Retinal pigment epithelial cell (primary cell): ENCODE measurements at regions not wholly inside any gene's neighbourhood (a gene's known extent, or its start where the extent isn't known, plus 50 kb on each side); places are given as distances from the start of the nearest gene placed in this dataset.
"Not testable (repeated sequence)": the region's sequence is repeated elsewhere in the genome, so short reads cannot be mapped to it uniquely, and the experiment has no call there.

Experiments
- DNase-seq: peaks from one replicate; pipeline ENCODE4 v3.0.0-alpha.2; 2010; ENCODE audit warnings: low read depth
- H3K4me3 ChIP-seq: 2 replicates; pipeline ENCODE4 v1.5.1; 2011; ENCODE audit warnings: mild to moderate bottlenecking, low read length, control low read depth, moderate library complexity
- TF ChIP-seq, protein P1 (sequence below): conservative IDR thresholded peaks from 2 replicates; pipeline ENCODE4 v1.5.1; 2011; ENCODE audit warnings: low read depth, low read length, control low read depth, inconsistent platforms

DNA sequence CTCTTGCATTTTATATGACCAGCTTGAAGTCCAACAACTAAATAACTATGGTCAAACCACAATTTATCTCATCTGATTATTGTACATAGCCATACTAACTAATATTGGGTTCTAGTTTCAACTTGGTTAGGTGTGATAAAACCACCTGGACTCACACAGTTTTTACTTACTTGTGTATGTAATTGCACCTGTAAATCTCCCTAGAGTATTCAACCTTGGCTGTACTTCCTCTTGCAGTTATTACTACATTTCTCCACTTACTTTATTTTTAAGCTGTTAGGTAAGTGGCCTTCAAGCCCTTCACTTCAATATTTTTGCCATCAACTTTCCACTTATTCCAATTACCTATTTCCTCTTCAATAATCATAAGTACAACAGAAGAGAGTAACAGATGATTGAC is 115.8 kb upstream of the ANKRD50 start:
- H3K4me3 ChIP-seq, result no peak overlapping the region
- DNase-seq, result no peak
- TF ChIP-seq, protein P1, sequence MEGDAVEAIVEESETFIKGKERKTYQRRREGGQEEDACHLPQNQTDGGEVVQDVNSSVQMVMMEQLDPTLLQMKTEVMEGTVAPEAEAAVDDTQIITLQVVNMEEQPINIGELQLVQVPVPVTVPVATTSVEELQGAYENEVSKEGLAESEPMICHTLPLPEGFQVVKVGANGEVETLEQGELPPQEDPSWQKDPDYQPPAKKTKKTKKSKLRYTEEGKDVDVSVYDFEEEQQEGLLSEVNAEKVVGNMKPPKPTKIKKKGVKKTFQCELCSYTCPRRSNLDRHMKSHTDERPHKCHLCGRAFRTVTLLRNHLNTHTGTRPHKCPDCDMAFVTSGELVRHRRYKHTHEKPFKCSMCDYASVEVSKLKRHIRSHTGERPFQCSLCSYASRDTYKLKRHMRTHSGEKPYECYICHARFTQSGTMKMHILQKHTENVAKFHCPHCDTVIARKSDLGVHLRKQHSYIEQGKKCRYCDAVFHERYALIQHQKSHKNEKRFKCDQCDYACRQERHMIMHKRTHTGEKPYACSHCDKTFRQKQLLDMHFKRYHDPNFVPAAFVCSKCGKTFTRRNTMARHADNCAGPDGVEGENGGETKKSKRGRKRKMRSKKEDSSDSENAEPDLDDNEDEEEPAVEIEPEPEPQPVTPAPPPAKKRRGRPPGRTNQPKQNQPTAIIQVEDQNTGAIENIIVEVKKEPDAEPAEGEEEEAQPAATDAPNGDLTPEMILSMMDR, result no peak

DNA sequence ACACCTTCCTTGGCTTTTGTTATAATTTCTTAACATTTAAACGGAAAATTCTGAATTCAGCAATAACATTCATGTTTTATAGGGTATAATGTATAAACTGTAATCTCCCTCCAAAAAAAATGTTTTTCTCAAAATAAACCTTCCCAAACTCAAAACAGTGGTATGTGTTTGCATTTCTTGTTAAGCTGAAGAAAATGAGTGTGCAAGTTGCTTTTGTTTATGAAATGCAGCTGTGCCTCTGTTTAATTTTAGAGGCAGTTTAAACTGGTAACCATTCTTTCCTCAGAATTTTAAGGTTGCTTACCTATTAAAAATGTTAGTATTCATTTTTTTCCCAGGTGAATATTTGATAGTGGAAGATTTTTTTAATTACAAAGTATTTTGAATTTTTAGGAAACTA is 105.0 kb upstream of the ANKRD50 start:
- no peak overlapping the region for H3K4me3 ChIP-seq
- TF ChIP-seq, protein P1, result no peak
- no peak for DNase-seq

DNA sequence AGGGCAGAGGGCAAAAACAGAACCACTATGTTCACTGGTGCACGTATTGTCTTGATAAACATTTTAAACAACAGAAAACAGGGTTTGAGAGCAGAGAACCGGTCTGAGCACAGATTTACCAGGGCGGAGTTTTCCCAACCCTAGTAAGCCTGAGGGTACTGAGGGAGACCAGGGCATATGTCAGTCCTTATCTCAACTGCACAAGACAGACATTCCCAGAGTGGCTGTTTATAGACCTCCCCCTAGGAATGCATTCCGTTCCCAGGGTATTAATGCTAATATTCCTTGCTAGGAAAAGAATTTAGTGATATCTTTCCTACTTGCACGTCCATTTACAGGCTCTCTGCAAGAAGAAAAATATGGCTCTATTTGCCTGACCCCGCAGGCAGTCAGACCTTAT is 99.7 kb upstream of the ANKRD50 start:
- H3K4me3 ChIP-seq, DNase-seq: not testable (repeated sequence)

DNA sequence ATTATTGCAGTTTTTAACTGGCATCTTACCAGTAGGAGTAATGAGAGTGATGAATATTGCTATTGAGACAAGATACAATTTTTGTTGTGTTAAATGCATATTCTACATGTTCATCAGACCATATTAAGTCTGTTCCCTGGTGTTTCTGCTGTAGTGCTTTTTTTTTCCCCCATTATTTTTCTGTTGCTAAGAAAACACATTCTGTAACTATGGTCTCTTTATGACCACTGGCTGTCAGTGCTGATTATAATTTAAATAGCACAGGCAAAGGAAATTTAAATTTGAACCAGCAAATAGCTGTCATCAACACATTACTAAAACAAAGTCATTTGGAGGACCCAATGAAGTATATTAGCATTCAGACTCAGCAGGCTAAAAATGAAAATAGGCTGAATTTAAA is 98.3 kb upstream of the ANKRD50 start:
- no peak overlapping the region for H3K4me3 ChIP-seq
- DNase-seq, result no peak
- TF ChIP-seq, protein P1, result no peak

DNA sequence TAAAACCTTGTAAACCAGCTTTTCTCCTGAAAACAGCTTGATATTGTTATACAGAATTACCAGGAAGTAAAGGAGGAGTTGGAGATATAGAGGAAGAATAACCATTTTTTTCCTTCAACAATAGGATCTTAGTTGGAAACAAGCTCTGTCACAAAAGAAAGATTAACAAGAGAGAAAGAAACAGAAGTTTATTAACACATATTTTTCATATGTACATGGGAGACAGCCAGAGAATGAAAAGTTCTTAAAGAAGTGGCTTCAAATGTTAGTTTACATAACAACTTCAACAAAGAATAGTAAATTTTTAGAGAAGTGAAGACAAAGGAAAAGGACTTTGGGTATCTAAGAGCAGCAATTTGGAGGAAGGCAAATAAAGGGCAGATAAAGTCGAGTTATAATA is 94.9 kb upstream of the ANKRD50 start:
- no peak for DNase-seq
- no peak overlapping the region for H3K4me3 ChIP-seq
- TF ChIP-seq, protein P1, result no peak

DNA sequence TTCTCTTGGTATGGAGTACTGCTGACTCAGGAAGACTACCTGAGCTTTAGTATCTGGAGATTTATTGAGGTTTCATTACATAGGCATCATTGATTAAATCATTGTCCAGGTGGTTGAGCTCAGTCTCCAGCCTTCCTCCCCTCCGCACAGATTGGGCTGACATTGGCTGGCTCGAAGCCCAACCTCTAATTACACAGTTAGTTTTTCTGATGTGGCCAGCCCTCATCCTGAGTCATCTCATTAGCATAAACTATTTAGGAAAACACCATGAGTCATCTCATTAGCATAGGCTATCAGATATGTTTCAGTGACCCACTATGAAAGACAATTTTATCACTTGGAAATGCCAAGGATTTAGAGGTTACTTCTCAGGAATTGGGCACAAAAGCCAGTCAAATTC is 93.9 kb upstream of the ANKRD50 start:
- TF ChIP-seq, protein P1, result no peak
- H3K4me3 ChIP-seq, result no peak overlapping the region
- no peak for DNase-seq

DNA sequence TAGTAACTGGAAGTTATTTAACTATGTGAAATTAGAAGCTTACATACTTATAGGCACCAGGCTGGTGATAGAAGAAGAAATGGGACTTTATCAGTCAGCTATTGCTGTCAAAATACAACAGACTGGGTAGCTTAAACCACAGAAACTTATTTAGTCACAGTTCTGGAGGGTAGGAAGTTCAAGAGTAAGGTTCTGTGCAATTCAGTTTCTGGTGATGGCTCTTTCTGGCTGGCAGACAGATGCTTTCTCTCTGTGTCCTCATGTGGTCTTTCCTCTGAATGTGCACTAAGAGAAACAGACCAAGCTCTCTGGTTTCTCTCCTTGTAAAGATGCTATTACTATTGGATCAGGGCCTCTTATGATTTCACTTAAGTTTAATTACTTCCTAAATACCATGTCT is 92.1 kb upstream of the ANKRD50 start:
- TF ChIP-seq, protein P1, result no peak
- no peak for DNase-seq

DNA sequence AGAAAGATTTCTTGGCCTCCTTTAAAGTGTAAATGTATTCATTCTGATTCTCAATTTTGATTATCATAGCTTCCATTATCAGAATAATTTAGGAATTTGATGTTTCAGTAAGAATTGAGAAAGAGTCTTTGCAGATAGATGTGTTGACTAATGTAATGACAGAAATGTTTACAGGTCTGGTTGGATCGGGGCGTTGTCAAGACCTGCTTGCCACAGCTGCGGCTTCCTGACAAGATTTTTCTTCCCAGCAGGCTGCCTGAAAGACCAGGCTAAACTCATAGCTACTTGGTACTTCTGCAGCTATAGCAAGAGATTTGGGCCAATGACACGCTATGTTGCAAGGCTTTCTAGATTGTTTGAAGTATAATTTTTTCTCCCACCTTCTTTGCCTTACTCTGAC is 91.5 kb upstream of the ANKRD50 start:
- no peak for DNase-seq
- TF ChIP-seq, protein P1, result no peak
- no peak overlapping the region for H3K4me3 ChIP-seq

More for the DNA sequence above, 92.1 kb upstream of the ANKRD50 start:
- no peak overlapping the region for H3K4me3 ChIP-seq
